Cardiac fibroblast (primary cell): ENCODE measurements at regions not wholly inside any gene's neighbourhood (a gene's known extent, or its start where the extent isn't known, plus 50 kb on each side); places are given as distances from the start of the nearest gene placed in this dataset.

Experiments used
- DNase-seq, 2 donors: peaks; one replicate each; pipeline versions ENCODE4 v3.0.0 to v3.0.0-alpha.2; 2010; ENCODE audit warnings: low read depth in 2 of 2
- H3K4me3 ChIP-seq, 2 donors: replicated peaks in 1 of 2; 1 replicate in 1 of 2; 2 replicates in 1 of 2; pipeline ENCODE4 v1.5.1; 2011; ENCODE audit warnings: low read depth in 2 of 2, low read length in 2 of 2, mild to moderate bottlenecking in 2 of 2, moderate library complexity in 1 of 2
- CTCF ChIP-seq: IDR thresholded peaks from one replicate; pipeline ENCODE4 v1.5.1; 2011; ENCODE audit warnings: low read depth, mild to moderate bottlenecking, low read length, inconsistent platforms

GRCh38 chr1:221437171-221437570 lies 304.7 kb downstream of the DUSP10 start:
- H3K4me3 ChIP-seq: no peak overlapping the region
- TF ChIP-seq CTCF: no peak
- peak; percentile 25 to 41 for DNase-seq

GRCh38 chr1:221437926-221438325 lies 304.0 kb downstream of the DUSP10 start:
- TF ChIP-seq CTCF: no peak
- peak; percentile 57 to 82 for DNase-seq
- H3K4me3 ChIP-seq: no peak overlapping the region

- no peak overlapping the region for H3K4me3 ChIP-seq
- DNase-seq: peak; percentile 58 to 92
Measured at GRCh38 chr1:221439008-221439746, 302.7 kb downstream of the DUSP10 start.

GRCh38 chr1:221439747-221440501 lies 302.0 kb downstream of the DUSP10 start:
- no peak overlapping the region for H3K4me3 ChIP-seq
- DNase-seq: peak; percentile 94 to 96
- no peak for TF ChIP-seq CTCF

More at GRCh38 chr1:221439008-221439746, 302.7 kb downstream of the DUSP10 start:
- no peak for TF ChIP-seq CTCF

GRCh38 chr1:221440658-221441057 lies 301.2 kb downstream of the DUSP10 start:
- peak; percentile 20 for TF ChIP-seq CTCF
- no peak overlapping the region for H3K4me3 ChIP-seq
- peak in 1 of 2 donors; percentile 75 for DNase-seq

- TF ChIP-seq CTCF: no peak
- no peak for DNase-seq
- H3K4me3 ChIP-seq: no peak overlapping the region
Measured at GRCh38 chr1:221442056-221442455, 299.8 kb downstream of the DUSP10 start.
